ENCODE measurements at regions not wholly inside any gene's neighbourhood (a gene's known extent, or its start where the extent isn't known, plus 50 kb on each side); places are given as distances from the start of the nearest gene placed in this dataset.

- ChIA-PET CTCF (interaction anchor here (1.5 kb wide), 1 partner anchor 20 kb away, joined by 4 read pairs; no protein-coding TSS in a partner anchor), POLR2A (no interaction called here)
- no peak for DNase-seq (ENCODE audit: extremely low spot score)
- TF ChIP-seq, protein P1, sequence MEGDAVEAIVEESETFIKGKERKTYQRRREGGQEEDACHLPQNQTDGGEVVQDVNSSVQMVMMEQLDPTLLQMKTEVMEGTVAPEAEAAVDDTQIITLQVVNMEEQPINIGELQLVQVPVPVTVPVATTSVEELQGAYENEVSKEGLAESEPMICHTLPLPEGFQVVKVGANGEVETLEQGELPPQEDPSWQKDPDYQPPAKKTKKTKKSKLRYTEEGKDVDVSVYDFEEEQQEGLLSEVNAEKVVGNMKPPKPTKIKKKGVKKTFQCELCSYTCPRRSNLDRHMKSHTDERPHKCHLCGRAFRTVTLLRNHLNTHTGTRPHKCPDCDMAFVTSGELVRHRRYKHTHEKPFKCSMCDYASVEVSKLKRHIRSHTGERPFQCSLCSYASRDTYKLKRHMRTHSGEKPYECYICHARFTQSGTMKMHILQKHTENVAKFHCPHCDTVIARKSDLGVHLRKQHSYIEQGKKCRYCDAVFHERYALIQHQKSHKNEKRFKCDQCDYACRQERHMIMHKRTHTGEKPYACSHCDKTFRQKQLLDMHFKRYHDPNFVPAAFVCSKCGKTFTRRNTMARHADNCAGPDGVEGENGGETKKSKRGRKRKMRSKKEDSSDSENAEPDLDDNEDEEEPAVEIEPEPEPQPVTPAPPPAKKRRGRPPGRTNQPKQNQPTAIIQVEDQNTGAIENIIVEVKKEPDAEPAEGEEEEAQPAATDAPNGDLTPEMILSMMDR (IDR thresholded peaks at IDR 0.05; ENCODE audit: control extremely low read depth, extremely low read depth, low read depth, missing control alignments) = no peak
Measured at GRCh38 chr2:145015561-145015960, 495.6 kb upstream of the ZEB2 start.

DNA sequence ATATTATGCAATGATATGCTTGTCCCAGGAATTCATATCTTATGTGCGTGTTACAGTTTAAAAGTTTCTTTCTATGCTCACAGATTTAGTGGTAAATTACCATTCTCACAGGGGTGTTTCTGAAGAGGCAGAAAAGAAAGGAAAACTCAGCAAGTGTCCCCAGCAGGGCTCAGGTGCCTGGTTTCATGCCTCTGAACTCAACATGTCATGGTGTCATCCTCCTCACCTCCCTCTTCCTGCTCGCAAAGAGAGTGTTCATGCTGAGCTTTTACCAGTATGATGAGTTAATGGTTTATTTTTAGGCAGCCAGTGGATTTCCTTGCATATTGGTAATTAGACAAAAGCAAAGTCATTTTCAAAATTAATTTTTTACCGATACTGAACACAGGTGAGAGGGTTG is 492.9 kb upstream of the ZEB2 start:
- CTCF ChIA-PET = no interaction called here

GRCh38 chr2:145012214-145012670 is 492.3 kb upstream of the ZEB2 start:
- DNase-seq (ENCODE audit: extremely low spot score) = no peak
- TF ChIP-seq, protein P1 (IDR thresholded peaks at IDR 0.05; ENCODE audit: control extremely low read depth, extremely low read depth, low read depth, missing control alignments) = no peak
- CTCF ChIA-PET = no interaction called here
- POLR2A ChIA-PET = no interaction called here

More for the DNA sequence above, 492.9 kb upstream of the ZEB2 start:
- POLR2A ChIA-PET = no interaction called here
- TF ChIP-seq, protein P1 (IDR thresholded peaks at IDR 0.05; ENCODE audit: control extremely low read depth, extremely low read depth, low read depth, missing control alignments) = no peak
- DNase-seq (ENCODE audit: extremely low spot score) = no peak

GRCh38 chr2:145010635-145011034 is 490.7 kb upstream of the ZEB2 start:
- CTCF ChIA-PET = no interaction called here
- POLR2A ChIA-PET = no interaction called here
- TF ChIP-seq, protein P1 (IDR thresholded peaks at IDR 0.05; ENCODE audit: control extremely low read depth, extremely low read depth, low read depth, missing control alignments) = no peak
- DNase-seq (ENCODE audit: extremely low spot score) = no peak

DNA sequence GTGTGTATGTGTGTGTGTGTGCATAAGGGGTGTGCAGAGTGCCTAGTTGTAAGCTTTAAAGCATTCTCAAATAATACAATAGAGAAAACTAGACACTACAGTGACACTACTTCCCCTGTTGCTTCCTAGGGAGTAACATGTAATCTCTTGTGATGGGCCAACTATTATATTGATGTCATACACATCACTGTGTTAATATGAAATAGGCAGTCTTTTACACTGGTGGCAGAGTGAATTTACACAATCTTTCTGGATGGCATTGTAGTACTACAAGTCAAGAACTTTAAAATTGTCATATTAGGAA is 488.0 kb upstream of the ZEB2 start:
- ChIA-PET POLR2A (no interaction called here), CTCF (no interaction called here)
- TF ChIP-seq, protein P1 (IDR thresholded peaks at IDR 0.05; ENCODE audit: control extremely low read depth, extremely low read depth, low read depth, missing control alignments) = no peak
- DNase-seq (ENCODE audit: extremely low spot score) = no peak

GRCh38 chr2:145007093-145007959 is 487.4 kb upstream of the ZEB2 start:
- CTCF ChIA-PET = no interaction called here
- TF ChIP-seq, protein P1 (IDR thresholded peaks at IDR 0.05; ENCODE audit: control extremely low read depth, extremely low read depth, low read depth, missing control alignments) = no peak
- POLR2A ChIA-PET = no interaction called here
- DNase-seq (ENCODE audit: extremely low spot score) = no peak
